NCI-H128 (cell line): ENCODE measurements at regions not wholly inside any gene's neighbourhood (a gene's known extent, or its start where the extent isn't known, plus 50 kb on each side); places are given as distances from the start of the nearest gene placed in this dataset.
"Not testable (repeated sequence)": the region's sequence is repeated elsewhere in the genome, so short reads cannot be mapped to it uniquely, and the experiment has no call there.

Source experiments
- DNase-seq: peaks from one replicate; lab custom pipeline; 2025; ENCODE audit not compliant: unreplicated experiment; lab: John Stamatoyannopoulos, UW

- DNase-seq = no peak
Observed at GRCh38 chr10:8278099-8278498, 223.6 kb downstream of the GATA3 start.

GRCh38 chr10:8279598-8279997 lies 225.1 kb downstream of the GATA3 start:
- DNase-seq = no peak

- DNase-seq = no peak
Observed at GRCh38 chr10:8280946-8281345, 226.5 kb downstream of the GATA3 start.

GRCh38 chr10:8282340-8282739 lies 227.9 kb downstream of the GATA3 start:
- no peak for DNase-seq

GRCh38 chr10:8283166-8283905 lies 228.8 kb downstream of the GATA3 start:
- DNase-seq = no peak

- no peak for DNase-seq
Observed at GRCh38 chr10:8283986-8284385, 229.5 kb downstream of the GATA3 start.

GRCh38 chr10:8285970-8286369 lies 231.5 kb downstream of the GATA3 start:
- DNase-seq = not testable (repeated sequence)

- DNase-seq = no peak
Observed at GRCh38 chr10:8288600-8288999, 234.1 kb downstream of the GATA3 start.

- DNase-seq = no peak
Observed at GRCh38 chr10:8289186-8289924, 234.9 kb downstream of the GATA3 start.

GRCh38 chr10:8294779-8295178 lies 240.3 kb downstream of the GATA3 start:
- no peak for DNase-seq

GRCh38 chr10:8295311-8295710 lies 240.8 kb downstream of the GATA3 start:
- no peak for DNase-seq

- DNase-seq = no peak
Observed at GRCh38 chr10:8296090-8296733, 241.7 kb downstream of the GATA3 start.

- DNase-seq = no peak
Observed at GRCh38 chr10:8296734-8297101, 242.2 kb downstream of the GATA3 start.

- no peak for DNase-seq
Observed at GRCh38 chr10:8297107-8297506, 242.6 kb downstream of the GATA3 start.

- no peak for DNase-seq
Observed at GRCh38 chr10:8297959-8298358, 243.5 kb downstream of the GATA3 start.

- no peak for DNase-seq
Observed at GRCh38 chr10:8298896-8299570, 244.5 kb downstream of the GATA3 start.

- DNase-seq = no peak
Observed at GRCh38 chr10:8300925-8301324, 246.4 kb downstream of the GATA3 start.

- no peak for DNase-seq
Observed at GRCh38 chr10:8301333-8301732, 246.8 kb downstream of the GATA3 start.

- no peak for DNase-seq
Observed at GRCh38 chr10:8301831-8302230, 247.3 kb downstream of the GATA3 start.

- no peak for DNase-seq
Observed at GRCh38 chr10:8302565-8302964, 248.1 kb downstream of the GATA3 start.

- no peak for DNase-seq
Observed at GRCh38 chr10:8304861-8305260, 250.4 kb downstream of the GATA3 start.
